Stimulated activated CD8-positive, alpha-beta memory T cell treated with anti-CD3 and anti-CD28 coated beads, Interleukin-7, amount 100 ng/mL, for 4 hours (primary cell): ENCODE measurements at regions not wholly inside any gene's neighbourhood (a gene's known extent, or its start where the extent isn't known, plus 50 kb on each side); places are given as distances from the start of the nearest gene placed in this dataset.

Source experiments
- DNase-seq, 2 donors: peaks; one replicate each; pipeline ENCODE4 v3.0.0-alpha.2; 2020; ENCODE audit warnings: low read depth in 2 of 2

- no peak for DNase-seq
Observed at GRCh38 chr2:217656316-217656715, 346.5 kb downstream of the TNS1 start.

GRCh38 chr2:217655651-217656050, 347.1 kb downstream of the TNS1 start:
- DNase-seq = no peak

- no peak for DNase-seq
Observed at GRCh38 chr2:217654168-217654567, 348.6 kb downstream of the TNS1 start.

DNA sequence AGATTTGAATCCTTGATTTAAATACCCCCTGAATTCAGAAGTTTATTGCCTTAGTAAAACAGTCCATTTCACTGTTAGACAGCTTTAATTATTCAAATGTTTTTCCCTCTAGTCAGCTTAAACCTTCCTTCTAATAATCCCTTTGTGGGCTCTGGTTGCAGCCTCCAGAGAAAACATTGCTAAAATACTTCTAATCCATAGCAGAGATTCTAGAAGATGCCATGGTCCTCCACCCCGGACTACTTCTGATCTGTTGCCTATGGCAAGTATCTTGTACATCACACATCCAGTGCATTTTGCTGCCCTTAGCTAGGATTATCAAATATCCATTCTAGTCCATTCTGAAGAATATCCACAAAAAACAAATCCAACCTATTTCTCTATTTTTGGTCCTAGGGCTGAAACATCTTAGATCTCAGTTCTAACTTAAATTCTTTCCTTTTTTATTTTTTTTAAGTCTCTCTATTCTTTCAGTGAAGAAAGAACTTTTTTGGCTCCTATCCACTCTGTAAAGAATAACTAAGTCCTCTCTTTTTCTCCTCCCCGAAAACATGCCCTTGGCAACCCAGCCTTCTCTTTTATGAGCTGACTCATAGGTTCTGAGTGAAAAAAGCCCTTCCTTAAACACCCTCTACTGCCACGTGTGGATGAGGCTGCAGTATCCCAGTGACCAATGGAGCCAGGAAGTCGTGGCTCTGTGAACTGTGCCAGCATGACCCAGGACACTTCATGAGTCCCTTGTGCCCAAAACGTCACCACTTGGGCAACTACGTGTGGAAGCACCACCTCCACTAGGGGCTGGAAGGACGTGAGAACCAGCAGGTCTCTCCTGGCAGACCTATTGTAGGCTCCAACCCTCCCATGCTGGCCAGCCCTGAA, 349.8 kb downstream of the TNS1 start:
- no peak for DNase-seq

DNA sequence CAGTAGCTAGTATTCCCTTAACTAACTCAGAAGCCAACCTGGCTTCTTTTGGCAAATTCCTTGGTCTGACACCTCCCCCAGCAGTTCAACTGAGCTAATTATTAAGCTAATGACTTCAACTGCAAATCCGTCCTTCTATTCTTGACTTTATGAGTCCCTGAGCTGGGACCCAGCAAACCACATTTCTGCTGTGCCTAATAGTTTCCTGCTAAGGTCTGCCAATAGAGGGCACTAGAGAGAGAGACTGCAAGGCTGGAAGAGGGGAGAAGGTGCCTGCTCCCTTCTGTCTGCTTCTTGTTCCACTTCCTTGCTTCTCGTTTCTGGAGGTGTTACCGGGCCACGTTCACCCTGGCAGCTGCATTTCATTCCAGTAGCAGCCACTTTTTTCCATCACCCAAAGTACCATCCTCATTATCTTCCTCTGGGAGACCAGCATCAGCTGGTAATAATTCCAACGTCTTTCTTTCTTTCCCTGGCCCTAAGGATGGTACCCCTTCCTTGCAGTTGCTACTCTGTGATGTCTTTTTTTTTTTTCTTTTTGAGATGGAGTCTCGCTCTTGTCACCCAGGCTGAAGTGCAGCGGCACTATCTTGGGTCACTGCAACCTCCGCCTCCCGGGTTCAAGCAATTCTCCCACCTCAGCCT, 352.0 kb downstream of the TNS1 start:
- no peak for DNase-seq

DNA sequence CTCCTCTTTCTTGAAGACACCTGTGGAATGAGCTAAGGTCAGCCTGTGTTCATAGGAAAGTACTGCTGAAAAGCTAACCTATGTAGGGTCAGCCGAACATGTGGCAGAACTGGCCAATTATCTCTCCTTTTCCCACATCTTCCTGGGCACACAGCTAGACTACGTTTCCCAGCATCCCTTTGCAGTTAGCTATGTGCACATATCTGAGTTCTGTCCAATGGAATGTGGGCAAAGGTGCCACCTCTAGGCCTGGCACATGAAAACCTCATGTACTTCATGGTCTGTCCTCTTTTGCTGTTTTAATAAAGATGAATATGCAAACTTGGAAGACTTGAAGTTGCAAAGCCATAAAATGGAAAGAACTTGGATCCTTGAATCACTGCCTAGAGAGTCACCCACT, 352.6 kb downstream of the TNS1 start:
- no peak for DNase-seq

- no peak for DNase-seq
Observed at GRCh38 chr2:217647925-217648324, 354.9 kb downstream of the TNS1 start.

- no peak for DNase-seq
Observed at GRCh38 chr2:217647226-217647625, 355.6 kb downstream of the TNS1 start.

- no peak for DNase-seq
Observed at GRCh38 chr2:217645896-217646295, 356.9 kb downstream of the TNS1 start.

DNA sequence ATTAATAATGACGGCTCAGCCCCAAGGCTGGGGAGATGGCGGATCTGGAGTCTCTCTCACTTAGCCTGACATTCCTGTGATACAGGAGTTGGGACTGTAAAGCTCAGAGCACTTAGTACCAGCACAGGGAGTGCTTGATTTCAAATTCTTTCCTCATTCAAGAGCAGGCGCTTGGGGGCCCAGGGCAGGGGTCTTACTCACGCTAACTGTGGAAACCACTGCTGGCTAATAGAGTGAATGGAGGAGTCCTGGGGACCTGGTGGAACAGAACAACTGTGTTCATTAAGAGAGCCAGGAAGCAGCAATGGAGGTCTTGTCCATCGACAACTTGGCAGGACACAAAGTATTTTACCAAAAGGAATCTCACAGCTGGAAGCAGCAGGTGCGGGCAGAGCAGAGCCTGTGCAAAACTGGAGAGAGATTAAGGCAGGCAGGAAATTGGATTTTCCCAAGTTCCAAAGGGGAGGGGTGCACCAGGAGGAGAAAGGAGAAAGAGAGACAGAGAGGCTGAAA, 358.9 kb downstream of the TNS1 start:
- no peak for DNase-seq

DNA sequence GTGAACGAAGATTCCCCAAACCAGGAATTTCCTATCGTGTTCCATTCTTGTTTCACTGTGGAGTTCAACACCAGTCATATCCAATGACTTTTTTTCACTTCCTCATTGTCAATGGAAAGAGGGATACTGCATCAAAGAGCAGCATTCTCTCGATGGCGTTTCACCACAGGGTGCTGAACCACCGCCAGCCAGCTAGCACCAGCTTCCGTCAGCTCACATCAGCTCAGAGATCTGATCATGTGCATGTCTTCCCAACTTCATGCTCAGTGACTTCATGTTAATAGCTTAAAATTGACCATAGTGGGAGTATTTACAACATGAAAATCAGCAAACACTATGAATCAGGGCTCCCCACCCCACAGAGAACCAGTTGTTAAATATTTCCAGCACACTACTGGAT, 359.9 kb downstream of the TNS1 start:
- no peak for DNase-seq

DNA sequence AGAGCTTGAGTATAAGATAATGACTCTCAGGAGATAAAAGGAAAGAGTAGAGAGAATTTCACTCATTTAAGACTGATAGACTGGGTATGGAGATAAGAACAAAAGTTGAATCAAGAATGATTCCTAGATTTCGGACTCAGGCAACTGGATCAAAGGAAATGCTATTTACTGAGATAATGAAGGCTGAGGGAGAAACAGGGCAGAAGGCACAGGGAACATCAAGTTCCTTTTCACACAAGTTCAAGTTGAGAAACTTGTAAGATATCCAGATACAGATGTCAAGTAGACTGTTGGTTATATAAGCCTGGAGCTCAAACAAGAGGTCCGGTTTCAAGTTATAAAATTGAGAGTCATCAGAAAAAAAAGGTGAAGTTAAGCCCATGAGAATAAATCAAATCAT, 360.8 kb downstream of the TNS1 start:
- DNase-seq = no peak

GRCh38 chr2:217639481-217639880, 363.3 kb downstream of the TNS1 start:
- no peak for DNase-seq

DNA sequence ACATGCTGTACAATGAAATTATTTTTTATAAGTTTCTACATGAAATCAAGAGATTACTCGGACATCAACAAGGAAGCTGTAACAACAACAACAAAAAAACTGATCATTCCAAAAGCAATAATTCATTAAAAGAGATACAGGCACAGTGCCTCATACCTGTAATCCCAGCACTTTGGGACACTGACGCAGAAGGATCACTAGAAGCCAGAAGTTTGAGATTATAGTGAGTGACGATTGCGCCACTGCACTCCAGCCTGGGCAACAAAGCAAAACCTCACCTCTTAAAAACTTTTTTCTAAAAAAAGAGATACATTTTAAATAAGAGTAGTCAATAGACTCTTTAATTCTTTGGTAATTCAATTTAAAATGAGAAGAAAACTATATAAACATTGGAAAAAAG, 364.3 kb downstream of the TNS1 start:
- DNase-seq = no peak

DNA sequence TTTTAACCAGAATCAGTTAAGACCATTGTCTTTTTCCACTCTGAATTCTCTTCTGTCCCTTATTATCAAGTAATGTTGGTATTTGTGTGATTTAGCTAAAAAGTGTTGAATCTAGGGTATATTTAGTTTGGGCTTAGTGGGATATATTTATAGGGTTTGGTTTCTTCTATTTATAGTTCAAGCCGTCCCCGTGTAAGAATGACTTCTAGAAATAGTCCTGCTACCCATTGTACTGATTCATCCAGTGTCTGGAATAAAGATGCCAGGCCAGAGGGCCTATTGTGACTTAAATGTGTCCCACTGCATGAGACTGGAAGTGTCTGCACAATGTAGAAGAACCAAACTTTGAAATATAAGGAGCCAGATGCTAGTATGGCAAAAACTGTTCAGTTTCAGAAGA, 364.8 kb downstream of the TNS1 start:
- no peak for DNase-seq

DNA sequence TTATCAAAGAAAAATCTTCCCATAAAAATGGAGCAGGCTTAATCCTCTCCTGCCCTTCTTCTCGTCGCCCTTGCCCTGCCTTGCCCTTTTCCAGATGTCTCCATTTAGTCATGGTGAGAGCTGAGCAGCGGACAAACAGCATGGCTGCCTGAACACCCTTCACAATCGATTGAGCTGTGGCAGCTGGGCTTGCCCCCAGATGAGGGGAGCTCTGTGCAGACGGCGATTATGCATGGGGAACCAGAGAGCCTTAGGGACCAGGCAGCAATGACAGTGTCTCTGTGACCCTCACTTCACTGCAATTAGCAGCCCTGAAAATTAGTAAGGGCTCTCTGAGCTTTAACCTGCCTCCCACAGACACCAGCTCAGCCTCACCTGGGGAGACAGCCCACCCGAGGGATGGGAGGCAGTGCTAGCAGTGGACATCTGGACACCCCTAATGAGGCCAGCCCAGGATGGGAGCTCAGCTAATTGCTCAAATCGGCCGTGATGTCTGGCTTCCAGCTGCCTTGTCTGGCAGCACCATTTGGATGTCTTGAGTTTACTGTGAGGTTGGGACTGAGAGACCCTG, 365.7 kb downstream of the TNS1 start:
- DNase-seq = no peak

DNA sequence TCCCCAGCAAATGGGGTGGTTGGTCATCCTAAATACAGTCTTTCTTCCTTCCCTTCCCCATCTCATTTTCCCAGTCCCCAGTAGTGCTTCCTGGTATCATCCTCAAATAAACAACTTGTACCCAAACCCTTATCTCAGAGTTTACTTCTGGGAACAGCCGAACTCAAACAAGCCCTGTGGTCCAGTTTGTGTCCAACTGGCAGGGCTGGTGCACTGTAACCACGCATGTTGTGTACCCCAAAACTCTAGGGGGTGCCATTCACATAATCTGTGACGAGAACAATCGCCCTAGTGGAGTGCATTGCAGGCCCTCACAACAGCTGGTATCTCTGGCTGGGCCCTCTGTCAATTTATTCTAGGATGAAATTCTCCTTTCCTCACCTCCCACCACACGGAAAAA, 366.2 kb downstream of the TNS1 start:
- DNase-seq = no peak

DNA sequence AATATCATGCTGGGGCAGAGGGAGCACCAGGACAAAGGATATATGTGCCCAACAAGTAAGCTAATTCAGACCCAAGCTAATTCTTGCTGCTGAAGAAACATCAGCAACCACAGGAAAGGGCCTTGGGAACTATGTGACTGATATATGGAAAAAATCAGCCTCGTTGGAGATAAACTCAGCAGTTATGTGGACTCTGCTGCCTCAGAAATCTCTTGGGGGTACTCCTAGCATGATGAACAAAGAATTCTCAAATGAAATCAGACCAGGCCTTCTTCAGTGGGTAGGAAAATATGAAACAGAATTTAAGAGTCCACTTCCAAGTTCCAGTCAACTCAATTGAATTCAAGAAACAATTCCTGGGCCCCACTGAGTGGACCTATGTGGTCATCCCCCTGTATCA, 367.9 kb downstream of the TNS1 start:
- DNase-seq = no peak

DNA sequence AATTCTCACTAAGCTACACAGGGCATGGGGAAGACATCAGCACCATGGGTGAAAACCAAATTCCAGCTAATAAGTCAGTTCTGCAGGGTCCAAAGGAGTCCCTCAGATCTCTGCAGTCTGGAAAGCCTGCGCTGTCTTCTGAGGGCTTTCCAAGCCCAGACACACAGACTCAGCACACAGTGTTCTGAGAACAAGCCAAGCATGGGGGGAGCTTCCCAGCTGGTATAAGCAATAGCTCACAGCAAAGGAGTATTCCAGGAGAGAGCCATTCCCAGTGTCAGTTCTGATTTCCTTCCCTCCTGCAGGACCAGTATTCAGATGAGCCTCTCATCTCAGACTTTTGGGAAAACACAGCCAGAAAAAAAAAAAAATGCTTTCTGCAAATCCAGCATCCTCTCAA, 370.8 kb downstream of the TNS1 start:
- DNase-seq = no peak

DNA sequence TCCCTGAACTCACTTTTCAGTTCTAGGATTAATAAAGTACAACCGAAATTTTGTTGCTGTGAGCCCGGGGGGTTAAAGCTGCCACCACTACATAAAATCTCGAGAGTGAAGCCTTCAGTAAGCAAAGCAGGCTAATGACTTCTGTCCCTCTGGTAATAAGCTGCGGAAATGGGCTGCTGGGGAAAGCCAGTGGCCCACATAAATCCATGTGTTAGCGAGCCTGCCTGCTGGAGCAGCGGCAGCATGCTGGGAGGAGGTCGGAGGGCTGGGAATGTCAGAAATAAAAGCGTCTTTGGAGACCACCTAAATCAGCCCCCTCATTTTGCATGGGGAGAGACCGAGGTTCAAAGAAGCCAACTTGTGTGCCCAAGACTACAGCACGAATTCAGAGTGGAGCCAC, 371.7 kb downstream of the TNS1 start:
- no peak for DNase-seq

GRCh38 chr2:217629347-217629746, 373.4 kb downstream of the TNS1 start:
- DNase-seq = no peak

DNA sequence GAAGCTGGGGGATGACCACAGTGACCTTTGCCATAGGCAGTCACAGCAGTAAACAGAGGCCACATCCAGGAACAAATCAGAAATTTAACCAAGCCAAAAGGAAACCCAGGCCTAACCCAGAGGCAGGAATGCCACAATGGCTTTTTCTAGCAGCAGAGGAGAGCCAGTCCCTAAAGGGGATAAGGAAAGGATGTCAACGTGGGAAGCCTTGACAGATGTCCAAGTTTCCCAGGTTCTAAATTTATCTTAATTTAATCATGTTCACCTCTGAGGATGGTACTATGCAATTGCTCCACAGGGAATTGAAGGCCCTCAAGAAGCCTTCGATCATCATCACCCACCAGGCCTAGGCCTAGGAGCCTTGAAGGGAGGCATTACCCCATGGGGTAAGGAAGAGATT, 374.7 kb downstream of the TNS1 start:
- DNase-seq = no peak

DNA sequence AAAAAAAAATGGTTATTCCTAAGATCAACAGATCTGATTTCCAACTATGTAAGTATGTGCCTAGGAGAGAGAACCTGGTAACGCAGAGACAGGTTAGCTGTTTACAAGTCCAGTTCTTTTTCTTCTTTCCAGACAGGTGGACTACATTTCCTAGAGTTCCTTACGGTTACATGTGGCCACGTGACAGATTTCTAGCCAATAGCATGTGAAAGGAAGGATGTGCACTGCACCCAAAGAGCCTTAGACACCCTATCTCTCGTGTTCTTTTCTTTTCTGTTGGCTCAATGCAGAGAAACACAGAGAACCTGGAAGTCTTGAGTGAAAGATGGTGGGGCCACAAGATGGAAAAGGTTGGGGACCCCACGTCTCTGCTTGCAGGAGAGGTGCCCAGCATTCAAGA, 375.9 kb downstream of the TNS1 start:
- no peak for DNase-seq
